ENCODE measurements at regions not wholly inside any gene's neighbourhood (a gene's known extent, or its start where the extent isn't known, plus 50 kb on each side); places are given as distances from the start of the nearest gene placed in this dataset.

- Histone ChIP-seq H2AK5ac (ENCODE audit: low read length) (no peak overlapping the region), H2AFZ (ENCODE audit: insufficient read depth, low read length, poor library complexity) (no peak overlapping the region), H3K23ac (ENCODE audit: low read length) (no peak overlapping the region), H3K79me2 (ENCODE audit: control insufficient read depth, insufficient read depth, low read length, poor library complexity) (no peaks in the 10 kb centered on the region), H4K91ac (ENCODE audit: low read depth, low read length) (no peak overlapping the region), H3K79me1 (ENCODE audit: low read length) (no peaks in the 10 kb centered on the region), H3K14ac (ENCODE audit: low read length) (no peak overlapping the region), H3K27ac (ENCODE audit: low read depth, low read length) (no peak overlapping the region), H2BK12ac (ENCODE audit: low read length) (no peak overlapping the region), H3K27me3 (ENCODE audit: insufficient read depth, low read length) (no peaks in the 10 kb centered on the region), H4K12ac (ENCODE audit: low read depth, low read length) (no peak overlapping the region), H3K18ac (ENCODE audit: low read length) (no peak overlapping the region), H3K4me1 (ENCODE audit: control insufficient read depth in 1 of 2, insufficient read depth in 2 of 2, low read length in 2 of 2) (no peaks in the 10 kb centered on the region), H4K8ac (ENCODE audit: low read depth, low read length) (no peak overlapping the region), H3K36me3 (ENCODE audit: control insufficient read depth in 1 of 2, insufficient read depth in 2 of 2, low read length in 2 of 2) (no peaks in the 10 kb centered on the region), H2BK120ac (ENCODE audit: insufficient read depth, low read length, poor library complexity) (no peak overlapping the region), H3K4me2 (ENCODE audit: low read length) (no peak overlapping the region), H3K9me3 (ENCODE audit: insufficient read depth, low read depth, low read length) (no peaks in the 10 kb centered on the region), H2BK5ac (ENCODE audit: low read depth, low read length, poor library complexity) (no peak overlapping the region), H3K4ac (ENCODE audit: low read depth, low read length) (no peak overlapping the region), H3K9ac (ENCODE audit: low read length) (no peak overlapping the region), H3K4me3 (ENCODE audit: low read depth, low read length) (no peak overlapping the region)
- DNase-seq, result no peak
- WGBS (ENCODE audit: extremely low coverage, insufficient coverage, insufficient read length), result no CpG with 5 or more reads among the region's 3 CpGs
Measured at GRCh38 chr18:71541643-71542042, 1002.5 kb downstream of the CBLN2 start.

GRCh38 chr18:71529703-71530303 is 1014.3 kb downstream of the CBLN2 start:
- Histone ChIP-seq H4K12ac (ENCODE audit: low read depth, low read length) (no peak overlapping the region), H3K14ac (ENCODE audit: low read length) (no peak overlapping the region), H2AFZ (ENCODE audit: insufficient read depth, low read length, poor library complexity) (no peak overlapping the region), H3K27ac (ENCODE audit: low read depth, low read length) (no peak overlapping the region), H3K79me2 (ENCODE audit: control insufficient read depth, insufficient read depth, low read length, poor library complexity) (no peaks in the 10 kb centered on the region), H3K9ac (ENCODE audit: low read length) (no peak overlapping the region), H3K4me2 (ENCODE audit: low read length) (no peak overlapping the region), H3K36me3 (ENCODE audit: control insufficient read depth in 1 of 2, insufficient read depth in 2 of 2, low read length in 2 of 2) (no peaks in the 10 kb centered on the region), H3K79me1 (ENCODE audit: low read length) (no peaks in the 10 kb centered on the region), H3K4ac (ENCODE audit: low read depth, low read length) (no peak overlapping the region), H4K91ac (ENCODE audit: low read depth, low read length) (no peak overlapping the region), H3K27me3 (ENCODE audit: insufficient read depth, low read length) (no peaks in the 10 kb centered on the region), H2BK120ac (ENCODE audit: insufficient read depth, low read length, poor library complexity) (no peak overlapping the region), H3K4me3 (ENCODE audit: low read depth, low read length) (no peak overlapping the region), H4K8ac (ENCODE audit: low read depth, low read length) (no peak overlapping the region), H3K18ac (ENCODE audit: low read length) (no peak overlapping the region), H3K4me1 (ENCODE audit: control insufficient read depth in 1 of 2, insufficient read depth in 2 of 2, low read length in 2 of 2) (no peaks in the 10 kb centered on the region), H2AK5ac (ENCODE audit: low read length) (no peak overlapping the region), H3K9me3 (ENCODE audit: insufficient read depth, low read depth, low read length) (no peaks in the 10 kb centered on the region), H3K23ac (ENCODE audit: low read length) (no peak overlapping the region), H2BK12ac (ENCODE audit: low read length) (no peak overlapping the region), H2BK5ac (ENCODE audit: low read depth, low read length, poor library complexity) (no peak overlapping the region)
- no peak for DNase-seq
- no CpG with 5 or more reads among the region's 3 CpGs for WGBS (ENCODE audit: extremely low coverage, insufficient coverage, insufficient read length)

DNA sequence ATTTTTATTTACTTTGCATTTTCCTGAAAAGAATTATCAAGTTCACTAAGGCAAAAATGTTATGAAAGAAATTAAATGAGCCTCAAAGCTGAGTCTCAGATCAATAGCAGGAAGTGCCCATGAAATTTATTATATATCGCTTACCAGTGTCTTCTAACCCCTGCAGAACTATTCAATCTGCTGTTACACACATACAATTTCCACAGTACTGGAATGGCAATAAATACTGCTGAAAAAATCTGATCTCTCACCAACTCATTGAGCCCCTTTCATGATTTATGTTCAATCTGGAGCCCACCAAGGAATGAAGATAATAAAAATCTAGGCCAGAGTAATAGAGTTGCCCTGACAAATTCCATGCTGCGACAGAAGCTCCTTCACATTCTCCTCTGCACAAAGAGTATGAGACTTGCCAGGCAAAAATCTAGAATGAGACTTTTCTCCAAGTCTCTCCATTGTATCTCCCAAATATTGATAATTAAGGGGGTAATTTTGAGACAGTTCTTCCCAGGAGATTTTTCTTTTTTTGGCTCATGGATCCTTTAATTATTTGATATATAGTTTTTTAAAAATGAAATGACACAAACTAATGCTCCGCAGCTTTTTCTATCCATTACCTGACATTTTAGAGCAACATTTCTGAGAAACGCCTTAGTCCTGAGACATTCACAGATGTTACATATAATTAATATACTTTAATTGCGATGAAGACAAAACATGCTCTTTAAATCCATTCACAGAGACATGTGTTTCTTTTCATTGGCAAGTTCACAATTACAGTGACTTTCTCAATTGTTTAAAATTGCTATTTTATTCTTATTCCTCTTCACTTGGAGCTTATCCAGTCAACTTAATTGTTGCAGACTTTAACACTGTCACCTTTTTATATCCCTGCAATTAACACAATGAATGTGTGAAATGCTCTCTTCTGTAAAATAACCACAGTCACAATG is 1020.4 kb downstream of the CBLN2 start:
- no peak for DNase-seq
- H3K27me3 ChIP-seq (ENCODE audit: insufficient read depth, low read length), result no peaks in the 10 kb centered on the region
- no peak overlapping the region for H4K8ac ChIP-seq (ENCODE audit: low read depth, low read length)
- H3K9ac ChIP-seq (ENCODE audit: low read length), result no peak overlapping the region
- no peaks in the 10 kb centered on the region for H3K9me3 ChIP-seq (ENCODE audit: insufficient read depth, low read depth, low read length)
- no peaks in the 10 kb centered on the region for H3K36me3 ChIP-seq (ENCODE audit: control insufficient read depth in 1 of 2, insufficient read depth in 2 of 2, low read length in 2 of 2)
- no CpG with 5 or more reads among the region's 5 CpGs for WGBS (ENCODE audit: extremely low coverage, insufficient coverage, insufficient read length)
- no peak overlapping the region for H3K14ac ChIP-seq (ENCODE audit: low read length)
- no peak overlapping the region for H3K27ac ChIP-seq (ENCODE audit: low read depth, low read length)
- no peak overlapping the region for H3K4me3 ChIP-seq (ENCODE audit: low read depth, low read length)
- no peak overlapping the region for H3K18ac ChIP-seq (ENCODE audit: low read length)
- H3K4me2 ChIP-seq (ENCODE audit: low read length), result no peak overlapping the region
- H3K4me1 ChIP-seq (ENCODE audit: control insufficient read depth in 1 of 2, insufficient read depth in 2 of 2, low read length in 2 of 2), result no peaks in the 10 kb centered on the region
- H2BK5ac ChIP-seq (ENCODE audit: low read depth, low read length, poor library complexity), result no peak overlapping the region
- H2AFZ ChIP-seq (ENCODE audit: insufficient read depth, low read length, poor library complexity), result no peak overlapping the region
- H3K79me2 ChIP-seq (ENCODE audit: control insufficient read depth, insufficient read depth, low read length, poor library complexity), result no peaks in the 10 kb centered on the region
- no peak overlapping the region for H2BK12ac ChIP-seq (ENCODE audit: low read length)
- H3K79me1 ChIP-seq (ENCODE audit: low read length), result no peaks in the 10 kb centered on the region
- no peak overlapping the region for H2AK5ac ChIP-seq (ENCODE audit: low read length)
- H2BK120ac ChIP-seq (ENCODE audit: insufficient read depth, low read length, poor library complexity), result no peak overlapping the region
- no peak overlapping the region for H4K91ac ChIP-seq (ENCODE audit: low read depth, low read length)
- no peak overlapping the region for H3K23ac ChIP-seq (ENCODE audit: low read length)
- no peak overlapping the region for H4K12ac ChIP-seq (ENCODE audit: low read depth, low read length)
- H3K4ac ChIP-seq (ENCODE audit: low read depth, low read length), result no peak overlapping the region

DNA sequence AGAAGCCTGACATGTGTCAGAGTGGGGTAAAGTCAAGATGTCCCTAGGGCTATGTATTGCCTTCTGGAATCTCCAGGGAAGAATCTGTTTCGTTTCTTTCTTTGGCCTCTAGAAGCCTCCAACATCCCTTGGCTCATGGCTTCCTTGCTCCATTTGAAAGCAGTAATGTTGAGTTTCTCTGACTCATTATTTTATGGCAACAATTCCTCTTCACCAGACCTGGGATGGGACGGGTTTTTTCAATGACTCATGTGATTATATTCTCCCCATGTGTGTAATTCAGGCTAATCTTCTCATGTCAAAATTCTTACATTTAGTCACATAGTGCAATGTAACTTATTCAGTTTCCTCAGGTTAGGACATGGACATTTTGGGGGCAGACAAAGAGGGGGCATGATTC is 1038.6 kb downstream of the CBLN2 start:
- Histone ChIP-seq H3K4me3 (ENCODE audit: low read depth, low read length) (no peak overlapping the region), H3K4me1 (ENCODE audit: control insufficient read depth in 1 of 2, insufficient read depth in 2 of 2, low read length in 2 of 2) (no peaks in the 10 kb centered on the region), H2BK12ac (ENCODE audit: low read length) (no peak overlapping the region), H3K18ac (ENCODE audit: low read length) (no peak overlapping the region), H3K14ac (ENCODE audit: low read length) (no peak overlapping the region), H3K79me1 (ENCODE audit: low read length) (no peaks in the 10 kb centered on the region), H4K8ac (ENCODE audit: low read depth, low read length) (no peak overlapping the region), H3K27me3 (ENCODE audit: insufficient read depth, low read length) (no peaks in the 10 kb centered on the region), H2AFZ (ENCODE audit: insufficient read depth, low read length, poor library complexity) (no peak overlapping the region), H3K9ac (ENCODE audit: low read length) (no peak overlapping the region), H3K36me3 (ENCODE audit: control insufficient read depth in 1 of 2, insufficient read depth in 2 of 2, low read length in 2 of 2) (no peaks in the 10 kb centered on the region), H3K4me2 (ENCODE audit: low read length) (no peak overlapping the region), H4K91ac (ENCODE audit: low read depth, low read length) (no peak overlapping the region), H3K4ac (ENCODE audit: low read depth, low read length) (no peak overlapping the region), H3K27ac (ENCODE audit: low read depth, low read length) (no peak overlapping the region), H3K23ac (ENCODE audit: low read length) (no peak overlapping the region), H2AK5ac (ENCODE audit: low read length) (no peak overlapping the region), H4K12ac (ENCODE audit: low read depth, low read length) (no peak overlapping the region), H2BK5ac (ENCODE audit: low read depth, low read length, poor library complexity) (no peak overlapping the region), H2BK120ac (ENCODE audit: insufficient read depth, low read length, poor library complexity) (no peak overlapping the region), H3K79me2 (ENCODE audit: control insufficient read depth, insufficient read depth, low read length, poor library complexity) (no peaks in the 10 kb centered on the region), H3K9me3 (ENCODE audit: insufficient read depth, low read depth, low read length) (no peaks in the 10 kb centered on the region)
- WGBS (ENCODE audit: extremely low coverage, insufficient coverage, insufficient read length), result no CpG with 5 or more reads among the region's 2 CpGs
- no peak for DNase-seq
